ENCODE measurements at regions not wholly inside any gene's neighbourhood (a gene's known extent, or its start where the extent isn't known, plus 50 kb on each side); places are given as distances from the start of the nearest gene placed in this dataset.
"Not testable (repeated sequence)": the region's sequence is repeated elsewhere in the genome, so short reads cannot be mapped to it uniquely, and the experiment has no call there.

GRCh38 chr22:10773341-10773740 lies 4754.7 kb upstream of the OR11H1 start:
- not testable (repeated sequence) for H3K79me1 ChIP-seq (ENCODE audit: low read length); H2BK15ac ChIP-seq (replicated peaks; ENCODE audit: low read depth); H3K9ac ChIP-seq (ENCODE audit: low read length); H3K79me2 ChIP-seq (ENCODE audit: control insufficient read depth, insufficient read depth, low read length); H3K18ac ChIP-seq (ENCODE audit: low read length); H3K36me3 ChIP-seq (ENCODE audit: control insufficient read depth, insufficient read depth, low read length); H4K8ac ChIP-seq (ENCODE audit: low read depth, low read length); H3K4me2 ChIP-seq (ENCODE audit: low read length); H3K4me1 ChIP-seq (ENCODE audit: control insufficient read depth, low read depth, low read length); H3K4ac ChIP-seq (ENCODE audit: low read depth, low read length); H3K23ac ChIP-seq (ENCODE audit: low read length); H2BK5ac ChIP-seq (ENCODE audit: low read length); H3K27me3 ChIP-seq (ENCODE audit: insufficient read depth, low read length, poor library complexity); H3K56ac ChIP-seq (ENCODE audit: low read length); DNase-seq; H2AK5ac ChIP-seq (ENCODE audit: low read length); H2BK120ac ChIP-seq (ENCODE audit: low read depth, low read length); H4K5ac ChIP-seq (ENCODE audit: low read length); H3K27ac ChIP-seq (ENCODE audit: low read depth, low read length)
- WGBS (ENCODE audit: extremely low coverage, insufficient coverage, low lambda C conversion rate) = no CpG with 5 or more reads among the region's 1 CpG
- H3K4me3 ChIP-seq (ENCODE audit: low read length) = peak overlapping the region; percentile 14

- H2BK5ac ChIP-seq (ENCODE audit: low read length); H3K23ac ChIP-seq (ENCODE audit: low read length); H2AK5ac ChIP-seq (ENCODE audit: low read length); H3K4me3 ChIP-seq (ENCODE audit: low read length); H4K8ac ChIP-seq (ENCODE audit: low read depth, low read length); H3K56ac ChIP-seq (ENCODE audit: low read length); H3K27me3 ChIP-seq (ENCODE audit: insufficient read depth, low read length, poor library complexity); H3K4me2 ChIP-seq (ENCODE audit: low read length); DNase-seq; H3K27ac ChIP-seq (ENCODE audit: low read depth, low read length); H3K79me1 ChIP-seq (ENCODE audit: low read length); H3K18ac ChIP-seq (ENCODE audit: low read length); H3K4me1 ChIP-seq (ENCODE audit: control insufficient read depth, low read depth, low read length); H4K5ac ChIP-seq (ENCODE audit: low read length); H3K4ac ChIP-seq (ENCODE audit: low read depth, low read length); H2BK120ac ChIP-seq (ENCODE audit: low read depth, low read length); H3K9ac ChIP-seq (ENCODE audit: low read length); H3K79me2 ChIP-seq (ENCODE audit: control insufficient read depth, insufficient read depth, low read length); H2BK15ac ChIP-seq (replicated peaks; ENCODE audit: low read depth); H3K36me3 ChIP-seq (ENCODE audit: control insufficient read depth, insufficient read depth, low read length): not testable (repeated sequence)
- no CpG with 5 or more reads among the region's 5 CpGs for WGBS (ENCODE audit: extremely low coverage, insufficient coverage, low lambda C conversion rate)
Observed at GRCh38 chr22:10775601-10776357, 4752.2 kb upstream of the OR11H1 start.

GRCh38 chr22:10776358-10776729 lies 4751.6 kb upstream of the OR11H1 start:
- H3K36me3 ChIP-seq (ENCODE audit: control insufficient read depth, insufficient read depth, low read length); H2BK5ac ChIP-seq (ENCODE audit: low read length); H2BK15ac ChIP-seq (replicated peaks; ENCODE audit: low read depth); H3K27ac ChIP-seq (ENCODE audit: low read depth, low read length); H3K27me3 ChIP-seq (ENCODE audit: insufficient read depth, low read length, poor library complexity); H3K18ac ChIP-seq (ENCODE audit: low read length); DNase-seq; H4K5ac ChIP-seq (ENCODE audit: low read length); H3K4me1 ChIP-seq (ENCODE audit: control insufficient read depth, low read depth, low read length); H3K56ac ChIP-seq (ENCODE audit: low read length); H3K4me2 ChIP-seq (ENCODE audit: low read length); H4K8ac ChIP-seq (ENCODE audit: low read depth, low read length); H3K79me2 ChIP-seq (ENCODE audit: control insufficient read depth, insufficient read depth, low read length); H3K79me1 ChIP-seq (ENCODE audit: low read length); H2AK5ac ChIP-seq (ENCODE audit: low read length); H3K4ac ChIP-seq (ENCODE audit: low read depth, low read length); H2BK120ac ChIP-seq (ENCODE audit: low read depth, low read length); H3K23ac ChIP-seq (ENCODE audit: low read length); H3K4me3 ChIP-seq (ENCODE audit: low read length); H3K9ac ChIP-seq (ENCODE audit: low read length): not testable (repeated sequence)
- WGBS (ENCODE audit: extremely low coverage, insufficient coverage, low lambda C conversion rate) = no CpG with 5 or more reads among the region's 7 CpGs

GRCh38 chr22:10777733-10778132 lies 4750.3 kb upstream of the OR11H1 start:
- not testable (repeated sequence) for H3K27ac ChIP-seq (ENCODE audit: low read depth, low read length); H3K27me3 ChIP-seq (ENCODE audit: insufficient read depth, low read length, poor library complexity); DNase-seq; H4K8ac ChIP-seq (ENCODE audit: low read depth, low read length); H3K36me3 ChIP-seq (ENCODE audit: control insufficient read depth, insufficient read depth, low read length); H3K9ac ChIP-seq (ENCODE audit: low read length); H3K56ac ChIP-seq (ENCODE audit: low read length); H2AK5ac ChIP-seq (ENCODE audit: low read length); H3K79me1 ChIP-seq (ENCODE audit: low read length); H3K4me1 ChIP-seq (ENCODE audit: control insufficient read depth, low read depth, low read length); H3K23ac ChIP-seq (ENCODE audit: low read length); H3K4me2 ChIP-seq (ENCODE audit: low read length); H3K18ac ChIP-seq (ENCODE audit: low read length); H2BK120ac ChIP-seq (ENCODE audit: low read depth, low read length); H3K4ac ChIP-seq (ENCODE audit: low read depth, low read length); H3K79me2 ChIP-seq (ENCODE audit: control insufficient read depth, insufficient read depth, low read length); H4K5ac ChIP-seq (ENCODE audit: low read length); H2BK5ac ChIP-seq (ENCODE audit: low read length); H3K4me3 ChIP-seq (ENCODE audit: low read length); H2BK15ac ChIP-seq (replicated peaks; ENCODE audit: low read depth)
- no CpG with 5 or more reads among the region's 11 CpGs for WGBS (ENCODE audit: extremely low coverage, insufficient coverage, low lambda C conversion rate)

GRCh38 chr22:10778296-10778814 lies 4749.6 kb upstream of the OR11H1 start:
- no peak overlapping the region for H4K5ac ChIP-seq (ENCODE audit: low read length)
- no peak overlapping the region for H2BK15ac ChIP-seq (replicated peaks; ENCODE audit: low read depth)
- H3K23ac ChIP-seq (ENCODE audit: low read length) = no peak overlapping the region
- no peak overlapping the region for H3K4me2 ChIP-seq (ENCODE audit: low read length)
- no peak overlapping the region for H3K9ac ChIP-seq (ENCODE audit: low read length)
- no peak overlapping the region for H2BK5ac ChIP-seq (ENCODE audit: low read length)
- no peaks in the 10 kb centered on the region for H3K4me1 ChIP-seq (ENCODE audit: control insufficient read depth, low read depth, low read length)
- no peak overlapping the region for H4K8ac ChIP-seq (ENCODE audit: low read depth, low read length)
- H2BK120ac ChIP-seq (ENCODE audit: low read depth, low read length) = no peak overlapping the region
- no CpG with 5 or more reads among the region's 8 CpGs for whole genome bisulfite sequencing (ENCODE audit: extremely low coverage, insufficient coverage, low lambda C conversion rate)
- H3K18ac ChIP-seq (ENCODE audit: low read length) = no peak overlapping the region
- H3K4ac ChIP-seq (ENCODE audit: low read depth, low read length) = no peak overlapping the region
- H3K36me3 ChIP-seq (ENCODE audit: control insufficient read depth, insufficient read depth, low read length) = no peaks in the 10 kb centered on the region
- H3K27ac ChIP-seq (ENCODE audit: low read depth, low read length) = no peak overlapping the region
- H3K79me2 ChIP-seq (ENCODE audit: control insufficient read depth, insufficient read depth, low read length) = no peaks in the 10 kb centered on the region
- H3K56ac ChIP-seq (ENCODE audit: low read length) = no peak overlapping the region
- no peak for DNase-seq
- H3K4me3 ChIP-seq (ENCODE audit: low read length) = peak overlapping the region; percentile 34
- no peak overlapping the region for H2AK5ac ChIP-seq (ENCODE audit: low read length)
- H3K79me1 ChIP-seq (ENCODE audit: low read length) = no peaks in the 10 kb centered on the region
- H3K27me3 ChIP-seq (ENCODE audit: insufficient read depth, low read length, poor library complexity) = no peaks in the 10 kb centered on the region

- H3K18ac ChIP-seq (ENCODE audit: low read length); H3K79me2 ChIP-seq (ENCODE audit: control insufficient read depth, insufficient read depth, low read length); H4K5ac ChIP-seq (ENCODE audit: low read length); H2BK5ac ChIP-seq (ENCODE audit: low read length); H2BK15ac ChIP-seq (replicated peaks; ENCODE audit: low read depth); H3K4ac ChIP-seq (ENCODE audit: low read depth, low read length); H3K36me3 ChIP-seq (ENCODE audit: control insufficient read depth, insufficient read depth, low read length); DNase-seq; H4K8ac ChIP-seq (ENCODE audit: low read depth, low read length); H3K79me1 ChIP-seq (ENCODE audit: low read length); H2AK5ac ChIP-seq (ENCODE audit: low read length); H3K4me2 ChIP-seq (ENCODE audit: low read length); H3K27ac ChIP-seq (ENCODE audit: low read depth, low read length); H2BK120ac ChIP-seq (ENCODE audit: low read depth, low read length); H3K4me3 ChIP-seq (ENCODE audit: low read length); H3K9ac ChIP-seq (ENCODE audit: low read length); H3K56ac ChIP-seq (ENCODE audit: low read length); H3K27me3 ChIP-seq (ENCODE audit: insufficient read depth, low read length, poor library complexity); H3K23ac ChIP-seq (ENCODE audit: low read length); H3K4me1 ChIP-seq (ENCODE audit: control insufficient read depth, low read depth, low read length): not testable (repeated sequence)
- WGBS (ENCODE audit: extremely low coverage, insufficient coverage, low lambda C conversion rate) = no CpG with 5 or more reads among the region's 6 CpGs
Observed at GRCh38 chr22:10779200-10779599, 4748.8 kb upstream of the OR11H1 start.

Data from mesendoderm (in vitro differentiated cells).